ENCODE measurements at regions not wholly inside any gene's neighbourhood (a gene's known extent, or its start where the extent isn't known, plus 50 kb on each side); places are given as distances from the start of the nearest gene placed in this dataset.

GRCh38 chr1:39107341-39108290, 81.5 kb downstream of the NDUFS5 start:
- no peak for DNase-seq (ENCODE audit: low spot score)

GRCh38 chr1:39109644-39110043, 83.5 kb downstream of the NDUFS5 start:
- DNase-seq (ENCODE audit: low spot score): no peak

GRCh38 chr1:39110325-39110851, 84.2 kb downstream of the NDUFS5 start:
- no peak for DNase-seq (ENCODE audit: low spot score)

- DNase-seq (ENCODE audit: low spot score): no peak
These were observed 84.7 kb downstream of the NDUFS5 start for GRCh38 chr1:39110882-39111281.

- DNase-seq (ENCODE audit: low spot score): no peak
These were observed 87.1 kb downstream of the NDUFS5 start for GRCh38 chr1:39113109-39113743.

GRCh38 chr1:39115271-39116110, 89.0 kb upstream of the MACF1 start:
- DNase-seq (ENCODE audit: low spot score): no peak

- no peak for DNase-seq (ENCODE audit: low spot score)
These were observed 88.3 kb upstream of the MACF1 start for GRCh38 chr1:39116116-39116607.

- no peak for DNase-seq (ENCODE audit: low spot score)
These were observed 87.4 kb upstream of the MACF1 start for GRCh38 chr1:39116860-39117728.

- no peak for DNase-seq (ENCODE audit: low spot score)
These were observed 86.5 kb upstream of the MACF1 start for GRCh38 chr1:39117899-39118450.

GRCh38 chr1:39122056-39122455, 82.4 kb upstream of the MACF1 start:
- DNase-seq (ENCODE audit: low spot score): no peak

- DNase-seq (ENCODE audit: low spot score): no peak
These were observed 80.2 kb upstream of the MACF1 start for GRCh38 chr1:39124282-39124681.

GRCh38 chr1:39127513-39127912, 77.0 kb upstream of the MACF1 start:
- no peak for DNase-seq (ENCODE audit: low spot score)

- DNase-seq (ENCODE audit: low spot score): no peak
These were observed 76.4 kb upstream of the MACF1 start for GRCh38 chr1:39128126-39128525.

- no peak for DNase-seq (ENCODE audit: low spot score)
These were observed 75.5 kb upstream of the MACF1 start for GRCh38 chr1:39128959-39129358.

GRCh38 chr1:39129514-39129913, 75.0 kb upstream of the MACF1 start:
- no peak for DNase-seq (ENCODE audit: low spot score)

GRCh38 chr1:39130325-39130724, 74.2 kb upstream of the MACF1 start:
- no peak for DNase-seq (ENCODE audit: low spot score)

- no peak for DNase-seq (ENCODE audit: low spot score)
These were observed 72.6 kb upstream of the MACF1 start for GRCh38 chr1:39131940-39132339.

GRCh38 chr1:39132505-39133339, 71.8 kb upstream of the MACF1 start:
- DNase-seq (ENCODE audit: low spot score): no peak

- no peak for DNase-seq (ENCODE audit: low spot score)
These were observed 71.2 kb upstream of the MACF1 start for GRCh38 chr1:39133340-39133684.

GRCh38 chr1:39134768-39135333, 69.6 kb upstream of the MACF1 start:
- no peak for DNase-seq (ENCODE audit: low spot score)

Data from hematopoietic multipotent progenitor cell treated with erythropoietin and hydrocortisone succinate and interleukin-3 and kit ligand, for 17 days (in vitro differentiated cells).